ENCODE measurements at regions not wholly inside any gene's neighbourhood (a gene's known extent, or its start where the extent isn't known, plus 50 kb on each side); places are given as distances from the start of the nearest gene placed in this dataset.

- Histone ChIP-seq H3K9me3 (ENCODE audit: low read depth, low read length, poor library complexity, severe bottlenecking) (no peaks in the 10 kb centered on the region), H3K36me3 (ENCODE audit: insufficient read depth, low read length, poor library complexity, severe bottlenecking) (no peaks in the 10 kb centered on the region), H3K27me3 (replicated peaks; ENCODE audit: insufficient read depth, low read depth, low read length, poor library complexity) (no peaks in the 10 kb centered on the region), H3K27ac (ENCODE audit: low read depth, low read length, poor library complexity, severe bottlenecking) (no peak overlapping the region), H3K4me3 (ENCODE audit: low read depth, low read length, poor library complexity, severe bottlenecking) (no peak overlapping the region), H3K4me1 (ENCODE audit: insufficient read depth, low read length, poor library complexity, severe bottlenecking) (peaks cover 4% of the 10 kb centered on the region)
- DNase-seq (ENCODE audit: low spot score) = no peak
- POLR2A ChIA-PET (ENCODE audit: low non-redundant PET) = no interaction called here
- CTCF ChIA-PET = interaction anchor here (0.7 kb wide), 1 partner anchor 125 kb away, joined by 5 read pairs; no protein-coding TSS in a partner anchor
- BruUV-seq (replicated peaks) = no TSS peak
- intact Hi-C loops (cut with micrococcal nuclease; ENCODE audit: unreplicated experiment) = no loop called here
- TF ChIP-seq EZH2 (IDR thresholded peaks at IDR 0.05; ENCODE audit: borderline replicate concordance, low read depth, low read length, poor library complexity, severe bottlenecking) = no peak
These were observed 157.2 kb upstream of the NFIA start for GRCh38 chr1:60924964-60925798.

DNA sequence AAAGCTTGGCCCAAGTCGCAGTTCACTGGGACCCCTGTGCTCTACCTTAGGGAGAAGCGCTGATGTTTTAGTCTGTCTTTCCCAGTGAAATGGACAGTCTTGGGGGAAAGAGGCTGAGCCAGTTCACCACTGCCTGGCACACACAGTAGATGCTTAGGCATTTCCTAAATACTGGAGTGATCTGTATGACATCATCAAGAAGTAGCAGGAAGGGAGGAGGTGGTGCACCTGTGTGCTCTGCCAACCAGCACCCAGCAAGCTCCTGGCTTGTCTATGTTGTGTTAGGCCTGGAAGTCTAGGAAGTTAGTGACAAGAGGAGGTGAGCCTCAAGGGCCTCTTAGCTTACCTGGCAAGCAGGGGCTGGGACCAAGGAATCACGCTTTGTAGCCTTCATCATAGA lies 158.2 kb upstream of the NFIA start:
- TF ChIP-seq, protein P1, sequence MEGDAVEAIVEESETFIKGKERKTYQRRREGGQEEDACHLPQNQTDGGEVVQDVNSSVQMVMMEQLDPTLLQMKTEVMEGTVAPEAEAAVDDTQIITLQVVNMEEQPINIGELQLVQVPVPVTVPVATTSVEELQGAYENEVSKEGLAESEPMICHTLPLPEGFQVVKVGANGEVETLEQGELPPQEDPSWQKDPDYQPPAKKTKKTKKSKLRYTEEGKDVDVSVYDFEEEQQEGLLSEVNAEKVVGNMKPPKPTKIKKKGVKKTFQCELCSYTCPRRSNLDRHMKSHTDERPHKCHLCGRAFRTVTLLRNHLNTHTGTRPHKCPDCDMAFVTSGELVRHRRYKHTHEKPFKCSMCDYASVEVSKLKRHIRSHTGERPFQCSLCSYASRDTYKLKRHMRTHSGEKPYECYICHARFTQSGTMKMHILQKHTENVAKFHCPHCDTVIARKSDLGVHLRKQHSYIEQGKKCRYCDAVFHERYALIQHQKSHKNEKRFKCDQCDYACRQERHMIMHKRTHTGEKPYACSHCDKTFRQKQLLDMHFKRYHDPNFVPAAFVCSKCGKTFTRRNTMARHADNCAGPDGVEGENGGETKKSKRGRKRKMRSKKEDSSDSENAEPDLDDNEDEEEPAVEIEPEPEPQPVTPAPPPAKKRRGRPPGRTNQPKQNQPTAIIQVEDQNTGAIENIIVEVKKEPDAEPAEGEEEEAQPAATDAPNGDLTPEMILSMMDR (conservative IDR thresholded peaks at IDR 0.05; ENCODE audit: low read depth, low read length) = no peak
- no peak for TF ChIP-seq EZH2 (IDR thresholded peaks at IDR 0.05; ENCODE audit: borderline replicate concordance, low read depth, low read length, poor library complexity, severe bottlenecking)
- Histone ChIP-seq H3K4me1 (ENCODE audit: insufficient read depth, low read length, poor library complexity, severe bottlenecking) (peaks cover 4% of the 10 kb centered on the region), H3K27me3 (replicated peaks; ENCODE audit: insufficient read depth, low read depth, low read length, poor library complexity) (no peaks in the 10 kb centered on the region), H3K4me3 (ENCODE audit: low read depth, low read length, poor library complexity, severe bottlenecking) (no peak overlapping the region), H3K36me3 (ENCODE audit: insufficient read depth, low read length, poor library complexity, severe bottlenecking) (no peaks in the 10 kb centered on the region), H3K27ac (ENCODE audit: low read depth, low read length, poor library complexity, severe bottlenecking) (no peak overlapping the region), H3K9me3 (ENCODE audit: low read depth, low read length, poor library complexity, severe bottlenecking) (no peaks in the 10 kb centered on the region)
- BruUV-seq (replicated peaks) = no TSS peak
- ChIA-PET POLR2A (ENCODE audit: low non-redundant PET) (no interaction called here), CTCF (no interaction called here)
- intact Hi-C loops (cut with micrococcal nuclease; ENCODE audit: unreplicated experiment) = no loop called here
- DNase-seq (ENCODE audit: low spot score) = no peak

DNA sequence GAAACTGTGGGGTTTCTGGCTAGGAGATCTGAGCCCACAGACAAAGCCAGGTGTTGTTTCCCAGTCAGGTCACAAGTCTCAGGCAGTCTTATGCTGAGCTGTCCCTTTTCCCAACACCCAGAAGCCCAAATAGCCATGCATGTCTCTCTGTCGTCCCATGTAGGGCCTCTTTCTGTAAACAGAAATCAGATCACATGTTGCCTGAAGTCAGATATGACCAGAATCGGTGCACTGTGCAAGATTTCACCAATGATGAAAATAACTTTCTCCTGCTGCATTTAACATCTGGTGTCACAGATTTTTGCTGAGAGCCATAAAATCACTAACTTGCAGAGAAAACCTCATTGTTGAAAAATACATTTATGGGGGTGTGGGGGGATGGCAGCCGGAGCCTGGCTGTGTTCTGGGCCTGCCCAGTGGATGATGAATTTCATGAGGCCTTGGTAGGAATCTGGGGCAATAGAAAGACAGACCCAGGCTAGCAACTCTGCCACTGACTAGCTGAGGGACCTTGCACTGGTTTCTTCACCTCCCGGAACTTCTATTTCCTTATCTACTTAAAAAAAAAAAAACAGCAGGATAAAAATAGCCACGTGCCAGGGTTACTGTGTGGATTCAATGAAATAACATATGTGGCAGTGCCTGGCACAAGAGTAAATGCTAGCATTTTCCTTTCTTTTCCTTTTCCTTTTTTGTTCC lies 158.8 kb upstream of the NFIA start:
- POLR2A ChIA-PET (ENCODE audit: low non-redundant PET) = no interaction called here
- Histone ChIP-seq H3K9me3 (ENCODE audit: low read depth, low read length, poor library complexity, severe bottlenecking) (no peaks in the 10 kb centered on the region), H3K36me3 (ENCODE audit: insufficient read depth, low read length, poor library complexity, severe bottlenecking) (no peaks in the 10 kb centered on the region), H3K4me1 (ENCODE audit: insufficient read depth, low read length, poor library complexity, severe bottlenecking) (peaks cover 4% of the 10 kb centered on the region), H3K4me3 (ENCODE audit: low read depth, low read length, poor library complexity, severe bottlenecking) (no peak overlapping the region), H3K27me3 (replicated peaks; ENCODE audit: insufficient read depth, low read depth, low read length, poor library complexity) (no peaks in the 10 kb centered on the region), H3K27ac (ENCODE audit: low read depth, low read length, poor library complexity, severe bottlenecking) (no peak overlapping the region)
- no peak for TF ChIP-seq EZH2 (IDR thresholded peaks at IDR 0.05; ENCODE audit: borderline replicate concordance, low read depth, low read length, poor library complexity, severe bottlenecking)
- TF ChIP-seq, protein P1 (conservative IDR thresholded peaks at IDR 0.05; ENCODE audit: low read depth, low read length) = no peak
- BruUV-seq (replicated peaks) = no TSS peak
- intact Hi-C loops (cut with micrococcal nuclease; ENCODE audit: unreplicated experiment) = no loop called here
- DNase-seq (ENCODE audit: low spot score) = no peak
- CTCF ChIA-PET = no interaction called here

All from A673 (cell line).